ENCODE measurements at regions not wholly inside any gene's neighbourhood (a gene's known extent, or its start where the extent isn't known, plus 50 kb on each side); places are given as distances from the start of the nearest gene placed in this dataset.
"Not testable (repeated sequence)": the region's sequence is repeated elsewhere in the genome, so short reads cannot be mapped to it uniquely, and the experiment has no call there.

DNA sequence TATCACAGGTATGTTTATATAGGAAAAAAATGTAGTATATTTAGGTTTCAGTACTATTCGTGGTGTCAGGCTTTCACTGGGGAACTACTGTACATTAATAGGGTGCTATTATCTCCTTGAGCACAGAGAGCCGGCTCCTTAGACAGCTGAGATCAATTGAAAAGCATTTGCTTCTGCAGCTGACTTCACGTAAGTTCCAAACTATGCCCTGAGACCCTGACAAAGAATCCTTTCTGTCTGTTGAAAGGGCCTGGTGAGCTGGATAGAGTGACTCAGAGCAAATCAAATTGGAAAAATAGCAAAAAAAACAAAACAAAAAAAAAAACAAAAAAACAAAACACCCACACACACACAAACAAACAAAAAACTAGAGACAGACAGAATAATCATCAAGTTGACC is 652.0 kb downstream of the MTRR start:
- FAIRE-seq, result no peak
- peak in 1 of 2 donors; percentile 6 for DNase-seq (ENCODE audit: low spot score in 2 of 2)

DNA sequence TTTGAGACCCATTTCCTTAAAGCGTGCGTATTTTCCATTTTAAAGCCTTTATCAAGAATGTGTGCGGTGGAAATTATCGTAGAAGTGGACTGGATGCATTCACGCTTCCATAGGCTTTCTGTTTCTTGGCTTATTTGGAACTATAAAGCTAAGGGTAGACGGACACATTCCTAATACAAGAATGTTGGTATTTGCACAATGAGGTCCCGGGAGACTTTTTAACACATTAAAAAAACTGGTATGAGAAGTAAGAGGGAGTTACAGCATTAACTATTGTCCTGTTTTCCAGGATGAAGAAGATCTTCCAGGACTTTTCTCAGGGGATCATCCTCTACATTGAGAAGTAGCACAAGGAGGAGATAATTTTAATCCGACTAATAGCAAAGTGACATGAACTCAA is 653.0 kb downstream of the MTRR start:
- FAIRE-seq, result no peak
- no peak for DNase-seq (ENCODE audit: low spot score in 2 of 2)

DNA sequence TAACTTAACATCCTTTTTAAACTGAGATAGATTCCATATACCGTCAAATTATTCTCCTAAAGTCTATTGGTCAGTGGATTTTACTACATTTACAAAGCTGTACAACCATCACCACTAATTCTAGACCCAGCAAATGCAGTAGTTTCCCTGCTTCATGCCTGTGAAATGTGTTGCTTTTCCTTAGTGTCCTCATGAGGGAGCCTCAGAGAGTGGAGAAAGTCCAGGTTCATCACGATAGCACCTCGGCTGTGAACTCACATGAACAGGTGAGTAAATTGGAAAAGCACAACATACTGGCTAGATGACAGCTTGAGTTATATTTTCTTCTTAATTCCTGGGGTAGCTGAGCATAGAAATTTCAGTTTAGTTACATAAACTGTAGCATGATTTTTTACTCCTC is 653.7 kb downstream of the MTRR start:
- no peak for DNase-seq (ENCODE audit: low spot score in 2 of 2)
- FAIRE-seq, result no peak

DNA sequence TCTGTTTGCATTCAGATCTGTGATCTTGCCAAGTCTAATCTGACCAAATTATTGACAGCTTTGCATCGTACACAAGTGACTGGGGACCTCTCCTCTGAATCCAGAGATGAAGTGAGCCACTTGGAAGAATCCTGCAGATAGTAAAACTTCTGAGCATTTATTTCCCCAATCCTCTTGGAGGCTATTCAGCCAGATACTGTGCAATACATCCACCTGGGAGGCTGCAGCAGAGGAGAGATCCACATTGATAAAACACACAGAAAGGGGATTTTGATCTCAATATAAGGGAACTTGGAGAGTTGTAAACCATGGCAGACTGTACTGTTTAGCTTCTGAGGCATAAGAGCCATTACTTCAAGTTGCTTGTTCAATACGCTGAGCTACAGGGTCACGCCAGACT is 654.6 kb downstream of the MTRR start:
- FAIRE-seq (no peak), DNase-seq (ENCODE audit: low spot score in 2 of 2) (no peak)

DNA sequence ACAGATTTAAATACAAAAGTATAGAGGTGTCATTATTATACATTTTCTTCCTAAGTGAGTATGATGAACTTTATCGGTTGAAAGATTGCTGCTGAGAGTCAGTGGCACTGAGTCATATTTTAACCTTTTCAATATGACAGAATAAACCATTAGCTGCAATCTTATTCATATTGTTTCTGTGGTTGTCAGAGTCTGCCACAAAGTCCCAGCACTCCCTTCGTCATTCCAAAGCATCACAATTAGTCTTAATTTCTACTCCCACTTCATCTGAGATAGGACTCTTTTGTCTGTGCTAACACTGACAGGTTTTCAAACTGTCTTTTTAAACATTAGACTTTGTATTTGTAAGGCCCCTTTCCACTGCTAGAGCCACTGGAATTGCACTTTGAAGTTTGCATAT is 656.9 kb downstream of the MTRR start:
- no peak for FAIRE-seq
- no peak for DNase-seq (ENCODE audit: low spot score in 2 of 2)

DNA sequence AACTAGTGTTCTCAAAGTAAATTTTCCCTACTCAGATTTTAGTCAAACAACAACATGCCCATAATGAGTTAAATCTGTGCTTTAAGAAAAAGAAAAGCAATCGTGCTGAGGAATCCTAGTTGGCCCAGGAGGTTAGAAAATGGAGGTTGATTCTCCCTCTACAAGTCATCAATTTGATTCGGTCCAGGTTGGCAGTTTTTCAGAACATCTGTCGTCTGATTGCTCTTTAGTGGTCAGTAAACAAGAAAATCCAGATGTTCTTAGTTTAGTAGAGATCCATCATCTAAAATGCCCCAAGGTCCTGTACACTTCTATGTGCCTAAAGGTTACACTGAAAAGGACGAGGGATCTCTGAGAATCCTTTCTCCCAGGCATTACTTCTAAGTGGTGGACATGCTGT is 659.2 kb downstream of the MTRR start:
- no peak for DNase-seq (ENCODE audit: low spot score in 2 of 2)
- no peak for FAIRE-seq

DNA sequence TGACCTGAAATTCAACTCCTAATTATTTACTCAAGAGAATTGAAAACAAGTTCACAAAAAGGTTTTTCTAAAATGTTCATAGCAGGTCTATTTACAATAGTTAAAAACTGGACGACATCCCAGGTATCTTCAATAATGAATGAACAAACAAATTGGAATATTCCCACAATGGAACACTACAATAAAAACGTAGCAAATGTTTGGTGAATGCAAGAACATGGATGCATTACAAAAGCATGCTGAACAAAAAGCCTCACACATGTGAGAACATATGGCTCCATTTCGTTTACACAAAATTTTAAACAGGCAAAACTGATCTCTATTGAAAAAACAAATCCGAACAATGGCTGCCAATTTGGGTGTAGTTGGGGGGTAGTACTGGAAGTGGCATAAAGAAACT is 669.9 kb downstream of the MTRR start:
- FAIRE-seq (no peak), DNase-seq (ENCODE audit: low spot score in 2 of 2) (no peak)

DNA sequence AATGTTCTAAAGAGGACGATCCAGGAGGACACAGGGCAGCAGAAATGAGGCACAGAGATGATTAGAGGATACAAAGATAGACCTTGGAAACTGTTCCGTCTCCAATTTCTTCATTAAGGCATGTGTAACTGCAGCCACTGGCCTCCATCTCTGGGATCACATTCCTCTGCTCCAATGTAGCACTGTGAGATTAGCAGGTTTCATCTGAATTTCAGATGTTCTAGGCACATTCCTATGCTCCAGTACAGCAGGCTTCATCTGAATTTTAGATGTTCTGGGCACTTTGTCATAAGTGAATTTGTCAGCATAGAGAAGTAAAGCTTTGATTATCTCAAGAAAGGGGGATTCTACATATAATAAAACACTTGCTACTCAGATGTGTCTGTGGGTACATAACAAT is 671.4 kb downstream of the MTRR start:
- FAIRE-seq (no peak), DNase-seq (ENCODE audit: low spot score in 2 of 2) (no peak)

DNA sequence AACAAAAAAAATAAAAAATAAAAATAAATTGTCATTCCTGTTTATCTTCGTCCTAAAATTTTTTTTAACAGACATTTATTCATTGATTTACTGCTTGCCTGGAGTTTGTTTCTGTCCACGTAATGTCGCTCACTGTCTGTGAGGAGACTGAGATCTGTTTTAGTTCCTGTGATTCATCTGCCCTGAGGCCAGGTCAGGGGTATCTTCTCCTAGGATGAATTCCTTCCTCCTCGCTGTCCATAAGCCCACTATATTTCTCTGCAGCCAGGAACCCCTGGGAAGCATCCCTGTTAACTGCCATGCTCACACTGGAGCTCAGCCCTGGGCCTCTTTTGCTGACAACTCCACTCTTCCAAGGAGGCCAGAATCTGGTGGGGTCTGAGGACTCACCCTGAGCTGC is 682.0 kb downstream of the MTRR start:
- DNase-seq (ENCODE audit: low spot score in 2 of 2) (no peak), FAIRE-seq (no peak)

DNA sequence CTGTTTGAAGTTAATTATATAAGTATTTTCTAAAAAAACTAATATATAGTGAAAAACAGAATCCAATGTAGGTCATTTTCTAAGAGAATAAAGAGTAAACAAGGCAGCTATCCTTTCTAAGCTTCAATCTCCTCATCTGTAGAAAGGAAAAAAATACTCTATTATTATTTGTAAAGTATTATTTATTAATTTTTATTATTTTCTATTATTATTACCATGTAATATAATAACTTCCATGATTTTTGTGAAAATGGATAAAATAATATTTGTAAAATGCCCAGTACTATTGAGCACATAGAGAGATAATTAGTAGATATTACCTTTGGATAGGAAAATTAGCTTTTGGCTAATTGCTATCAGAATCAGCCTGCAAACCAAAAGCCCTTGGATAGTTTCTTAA is 684.4 kb downstream of the MTRR start:
- no peak for DNase-seq (ENCODE audit: low spot score in 2 of 2)
- FAIRE-seq, result no peak

DNA sequence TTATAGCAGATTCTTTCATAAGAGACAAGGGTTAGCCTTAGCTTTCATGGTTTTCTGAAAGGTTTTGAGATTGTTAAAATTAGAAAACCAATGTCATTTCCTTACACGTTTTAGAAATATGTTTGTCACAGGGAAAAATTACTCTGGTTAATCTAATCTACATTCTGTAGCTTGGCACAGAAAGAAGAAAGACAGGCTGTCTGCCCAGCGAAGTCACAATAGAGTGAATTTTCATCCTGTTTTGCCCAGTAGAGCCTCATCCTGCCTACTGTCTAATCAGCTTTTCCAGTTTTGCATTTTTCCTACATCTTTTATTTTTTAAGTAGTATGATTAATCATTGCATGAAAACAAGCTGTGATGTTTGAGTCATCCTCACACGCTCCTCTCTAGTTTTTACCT is 688.8 kb downstream of the MTRR start:
- no peak for FAIRE-seq
- DNase-seq (ENCODE audit: low spot score in 2 of 2), result no peak

DNA sequence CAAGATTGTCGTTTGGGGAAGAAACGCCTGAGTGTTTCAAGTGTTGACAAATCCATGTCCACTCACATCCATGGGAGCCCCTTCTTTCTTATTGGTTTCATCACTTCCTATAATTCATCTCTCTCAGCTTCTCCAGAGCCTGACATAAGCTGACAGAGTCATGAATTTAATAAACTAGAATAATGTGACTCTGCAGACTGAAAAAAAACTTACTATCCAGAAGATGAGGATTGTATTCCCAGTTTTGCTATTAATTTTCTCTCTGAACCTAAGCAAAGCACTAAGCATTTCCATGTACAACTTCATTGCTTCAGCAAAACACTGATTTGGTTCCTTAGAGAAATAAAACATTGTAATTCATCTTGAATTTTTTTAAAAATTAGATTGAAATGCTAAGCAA is 691.8 kb downstream of the MTRR start:
- FAIRE-seq (no peak), DNase-seq (ENCODE audit: low spot score in 2 of 2) (no peak)

DNA sequence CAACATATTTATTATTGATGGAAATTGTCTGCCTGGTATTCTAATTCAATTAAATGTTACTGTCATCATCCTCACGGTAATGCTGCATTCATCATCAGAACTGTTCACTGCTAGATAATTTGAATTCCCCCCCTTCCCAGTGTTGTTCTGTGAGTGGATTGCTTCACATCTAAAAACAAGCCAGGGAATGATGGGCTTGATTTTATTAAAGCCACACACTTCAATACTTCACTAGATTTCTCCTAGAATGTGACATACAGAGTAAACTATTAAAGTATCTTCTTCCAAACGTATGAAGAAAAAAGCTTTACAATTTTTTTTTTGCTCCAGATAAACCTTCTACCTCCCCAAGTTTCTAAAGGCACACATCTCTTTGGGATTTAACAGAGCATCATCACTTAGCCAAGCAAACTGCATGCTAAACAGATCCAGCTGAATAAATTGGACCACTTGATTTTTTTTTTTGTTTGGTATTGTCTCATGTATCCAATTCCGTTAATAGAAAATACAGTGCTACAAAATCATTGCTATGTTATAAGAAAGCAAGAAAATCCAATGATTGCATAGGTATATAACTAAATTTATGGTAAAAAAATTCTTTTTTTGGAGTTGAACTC is 692.4 kb downstream of the MTRR start:
- FAIRE-seq, result no peak
- DNase-seq (ENCODE audit: low spot score in 2 of 2), result no peak

DNA sequence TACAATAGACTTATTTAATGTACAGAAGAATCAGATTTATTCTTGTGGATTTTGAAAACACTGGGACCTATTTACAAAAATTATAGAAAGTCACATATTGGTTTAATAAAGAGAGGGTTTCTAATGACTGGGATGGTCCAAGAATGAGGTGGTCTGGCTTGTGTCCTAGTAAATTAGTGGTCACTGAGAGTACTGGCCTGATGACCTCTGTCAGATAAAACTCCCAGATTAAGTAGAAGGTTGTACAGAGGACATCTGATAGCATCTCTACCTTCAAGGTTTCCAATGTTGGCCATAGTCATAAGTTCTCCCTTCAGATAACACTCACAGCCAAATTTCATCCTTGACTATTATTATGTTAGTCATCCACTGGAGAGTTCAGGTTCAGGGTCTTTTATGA is 692.9 kb downstream of the MTRR start:
- no peak for FAIRE-seq
- DNase-seq (ENCODE audit: low spot score in 2 of 2), result no peak

DNA sequence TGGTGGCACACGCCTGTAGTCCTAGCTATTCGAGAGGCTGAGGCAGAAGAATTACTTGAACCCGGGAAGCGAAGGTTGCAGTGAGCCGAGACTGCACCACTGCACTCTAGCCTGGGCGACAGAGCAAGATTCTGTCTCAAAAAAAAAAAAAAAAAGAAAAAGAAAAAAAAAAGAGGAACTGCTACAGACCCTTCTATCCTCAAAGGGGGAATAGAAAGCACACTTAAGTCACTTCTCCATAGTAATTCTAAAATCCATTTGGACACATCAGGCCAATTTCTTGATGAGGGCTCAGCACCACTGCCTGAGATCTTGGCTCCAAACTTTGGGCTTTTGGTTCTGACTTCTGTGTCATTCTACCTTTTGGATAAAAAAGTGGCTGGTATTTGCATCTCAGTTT is 694.6 kb downstream of the MTRR start:
- not testable (repeated sequence) for DNase-seq (ENCODE audit: low spot score in 2 of 2); FAIRE-seq

DNA sequence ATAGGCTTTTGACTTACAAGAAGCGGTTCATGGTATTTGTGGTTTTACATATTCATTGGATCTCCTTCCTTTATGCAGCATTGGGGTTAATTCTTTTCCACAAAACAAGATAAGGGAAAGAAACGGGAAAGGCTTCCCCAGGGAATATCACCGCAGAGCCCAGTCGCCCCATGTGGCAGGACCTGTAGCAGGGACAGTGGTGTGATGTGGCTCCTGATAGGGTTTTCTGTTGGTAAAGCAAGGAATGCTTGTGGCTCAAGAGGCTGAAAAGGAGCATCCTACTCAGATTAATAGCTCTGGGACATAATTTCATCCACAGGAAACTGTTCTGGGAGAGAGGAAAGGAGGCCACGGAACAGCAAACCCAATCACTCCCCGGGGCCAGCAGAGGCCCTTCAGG is 699.9 kb downstream of the MTRR start:
- FAIRE-seq (no peak), DNase-seq (ENCODE audit: low spot score in 2 of 2) (no peak)

DNA sequence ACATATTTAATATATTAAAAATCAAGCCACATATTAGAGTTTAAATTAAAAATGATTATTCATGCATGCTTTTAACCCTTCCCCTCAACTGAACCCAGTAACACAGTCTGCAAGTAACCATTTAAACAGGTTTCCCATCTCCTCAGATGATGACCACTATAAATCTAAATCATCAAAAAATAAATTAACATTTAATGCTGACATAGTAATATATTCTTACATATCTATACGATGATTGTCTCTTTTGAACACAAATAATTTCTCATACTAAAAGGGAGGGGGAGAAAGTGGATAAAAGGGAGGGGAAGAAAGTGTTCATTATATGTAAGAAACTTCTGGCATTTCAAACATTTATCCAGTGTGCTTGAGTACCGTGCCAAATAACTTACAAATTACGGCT is 701.6 kb downstream of the MTRR start:
- no peak for DNase-seq (ENCODE audit: low spot score in 2 of 2)
- FAIRE-seq, result no peak

DNA sequence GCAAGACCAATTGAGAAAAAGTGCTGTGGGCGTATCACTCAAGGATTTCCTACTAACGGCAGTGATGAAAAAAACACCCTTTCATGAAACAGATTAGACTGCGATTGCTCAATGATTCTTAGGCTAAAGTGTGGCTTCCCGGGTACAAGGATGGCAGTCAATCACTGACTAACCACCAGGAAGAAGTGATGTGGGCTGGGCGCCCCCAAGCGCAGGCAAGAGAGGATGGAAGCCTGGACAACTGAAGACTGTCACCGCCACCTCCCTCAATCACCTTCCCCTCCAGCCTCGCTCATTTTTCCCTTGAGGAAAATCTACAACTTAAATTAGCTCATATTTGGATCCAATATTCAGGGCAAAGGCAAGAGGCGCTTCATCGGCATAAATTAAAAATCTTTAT is 707.2 kb downstream of the MTRR start:
- DNase-seq (ENCODE audit: low spot score in 2 of 2) (no peak), FAIRE-seq (no peak)

DNA sequence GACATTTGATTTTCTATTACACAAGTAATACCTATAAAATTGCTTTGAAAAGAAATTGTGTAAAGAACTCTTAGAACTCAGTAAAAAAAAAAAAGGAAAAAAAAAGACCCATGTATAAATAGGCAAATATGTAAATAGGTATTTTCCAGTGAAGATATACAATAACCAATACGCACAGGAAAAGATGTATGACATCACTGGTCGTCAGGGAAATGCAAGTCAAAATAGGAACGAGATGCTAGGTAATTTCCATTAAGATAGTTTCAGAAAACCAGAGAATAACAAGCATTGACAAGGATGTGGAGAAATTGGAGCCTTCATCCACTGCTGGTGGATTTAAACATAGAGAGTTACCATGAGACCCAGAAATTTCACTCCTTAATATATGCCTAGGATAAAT is 708.8 kb downstream of the MTRR start:
- FAIRE-seq (no peak), DNase-seq (ENCODE audit: low spot score in 2 of 2) (no peak)

DNA sequence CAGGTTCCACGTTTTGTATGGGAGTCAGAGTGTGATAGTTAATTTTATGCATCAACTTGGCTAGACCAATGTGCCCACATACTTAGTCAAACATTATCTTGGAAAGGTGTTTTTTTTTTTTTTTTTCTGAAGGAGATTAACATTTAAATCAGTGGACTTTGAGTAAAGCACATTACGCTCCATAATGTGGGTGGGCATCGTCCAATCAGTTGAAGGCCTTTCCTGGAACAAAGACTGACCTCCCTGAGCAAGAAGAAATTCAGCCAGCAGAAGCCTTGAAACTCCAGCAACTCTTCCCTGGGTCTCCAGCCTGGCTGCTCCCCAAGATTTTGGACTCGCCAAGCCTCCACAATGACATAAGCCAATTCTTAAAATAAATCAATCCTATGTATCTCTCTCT is 711.4 kb downstream of the MTRR start:
- DNase-seq (ENCODE audit: low spot score in 2 of 2) (no peak), FAIRE-seq (no peak)

DNA sequence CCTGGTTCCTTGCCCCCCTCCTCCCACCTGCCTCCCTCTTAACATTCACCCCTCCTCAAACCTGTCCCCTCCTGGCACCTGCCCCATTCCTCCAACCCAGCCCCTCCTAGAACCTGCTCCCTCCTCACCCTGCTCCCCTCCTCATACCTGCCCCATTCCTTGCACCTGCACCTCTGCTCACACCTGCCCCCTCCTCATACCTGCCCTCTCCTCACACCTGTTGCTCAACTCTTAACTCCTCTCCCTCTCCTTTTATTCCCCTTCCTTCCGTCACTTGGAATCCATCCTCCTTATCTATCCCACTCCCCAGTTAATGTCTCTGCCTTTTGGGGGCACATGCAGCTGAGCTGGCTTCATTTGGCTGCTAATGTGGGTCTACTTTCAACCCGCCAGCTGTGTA is 712.1 kb downstream of the MTRR start:
- no peak for FAIRE-seq

DNA sequence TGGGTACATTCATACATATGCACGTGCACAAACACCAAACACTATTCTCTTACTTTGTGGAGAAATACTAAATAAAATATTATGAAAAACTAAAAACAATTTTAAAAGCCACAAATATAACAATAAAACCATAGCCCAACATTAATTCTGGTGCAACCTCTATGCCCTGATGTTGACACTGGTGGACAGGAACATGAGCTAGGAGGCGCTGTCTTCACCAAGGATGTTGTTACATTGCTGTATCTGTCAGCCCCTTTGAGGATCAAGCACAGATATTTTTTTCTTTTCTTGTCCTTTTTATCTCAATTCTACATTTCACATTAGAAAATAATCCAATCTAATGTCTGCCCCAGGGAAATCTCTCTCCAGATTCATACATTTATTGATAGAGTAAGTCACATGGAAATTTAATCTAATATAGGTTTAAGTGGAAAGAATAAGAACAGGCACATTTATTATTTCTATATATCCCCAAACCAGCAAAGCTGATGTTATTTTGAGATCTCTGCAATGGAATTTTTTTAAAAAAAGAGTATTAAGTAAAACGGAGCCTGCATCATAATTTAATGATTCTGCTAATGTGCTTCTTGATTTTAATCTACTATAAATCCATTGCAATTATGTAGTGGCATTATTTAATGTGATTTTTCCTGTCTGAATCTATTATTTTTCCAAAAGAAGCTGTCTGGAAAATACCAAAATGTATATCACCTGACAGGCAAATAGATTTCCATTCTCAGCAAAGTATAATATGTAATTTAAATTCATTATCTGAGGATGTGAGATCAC is 716.5 kb downstream of the MTRR start:
- FAIRE-seq (no peak), DNase-seq (ENCODE audit: low spot score in 2 of 2) (no peak)

More for the DNA sequence above, 712.1 kb downstream of the MTRR start:
- no peak for DNase-seq (ENCODE audit: low spot score in 2 of 2)

DNA sequence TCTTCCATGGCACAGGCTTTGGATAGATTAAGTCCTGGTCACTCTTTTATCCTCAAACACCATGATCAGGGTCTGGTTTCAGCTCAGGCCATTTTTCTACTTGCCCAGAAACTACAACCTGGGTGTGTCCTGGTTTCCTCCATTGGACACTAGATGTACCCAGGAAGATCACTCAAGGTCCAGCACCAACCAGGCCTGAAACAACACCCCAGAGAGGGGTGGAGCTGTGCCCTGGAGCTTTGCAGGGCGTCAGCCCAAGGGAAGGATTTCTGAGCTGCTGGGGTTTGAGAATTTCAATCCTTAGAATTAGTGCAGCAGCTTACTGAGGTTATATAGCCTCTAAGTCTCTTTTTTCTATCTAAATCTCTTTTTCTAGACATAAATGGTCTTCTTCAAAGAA is 722.0 kb downstream of the MTRR start:
- FAIRE-seq (no peak), DNase-seq (ENCODE audit: low spot score in 2 of 2) (no peak)
